ENCODE measurements at regions not wholly inside any gene's neighbourhood (a gene's known extent, or its start where the extent isn't known, plus 50 kb on each side); places are given as distances from the start of the nearest gene placed in this dataset.

DNA sequence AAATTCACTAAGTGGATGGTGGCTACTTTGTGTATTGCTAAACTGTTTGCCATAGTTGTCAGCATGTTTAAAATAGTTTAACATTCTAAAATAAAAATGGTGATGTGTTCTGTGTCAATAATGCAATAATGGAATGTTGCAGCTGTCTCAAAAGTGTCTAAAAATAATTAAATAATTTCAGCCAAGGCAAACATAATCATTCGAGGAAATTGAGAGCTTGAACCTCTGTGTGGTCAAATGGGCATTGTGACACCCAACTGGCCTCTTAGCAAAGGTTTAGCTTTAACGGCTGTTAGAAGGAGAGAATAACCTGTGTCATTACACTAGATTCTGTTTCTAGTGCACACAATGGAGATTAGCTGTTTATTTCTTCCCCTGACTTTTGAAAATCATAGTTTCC is 278.5 kb downstream of the TMEM167A start:
- no peaks in the 10 kb centered on the region for H3K9me3 ChIP-seq (replicated peaks; ENCODE audit: control insufficient read depth, insufficient read depth, low read length)
- 26% methylated on average over 2 of the region's 2 CpGs for WGBS (ENCODE audit: insufficient coverage, insufficient replicate concordance, low lambda C conversion rate, missing lambda C conversion rate)
- ChIA-PET SMC1A (ENCODE audit: uncharacterized antibody, unreplicated experiment) (interaction anchor here (1.6 kb wide), 1 partner anchor 12 kb away, joined by 3 read pairs; no protein-coding TSS in a partner anchor), RAD21 (ENCODE audit: unreplicated experiment) (interaction anchor here (0.8 kb wide), 1 partner anchor 13 kb away, joined by 4 read pairs; no protein-coding TSS in a partner anchor), CTCF (no interaction called here), POLR2A (no interaction called here)
- H3K4me3 ChIP-seq, result no peak overlapping the region
- no peak overlapping the region for H3K4me2 ChIP-seq (ENCODE audit: control insufficient read depth, insufficient read depth)
- DNase-seq (ENCODE audit: low read depth, low spot score), result no peak
- no peak for FAIRE-seq
- no TSS peak for BruUV-seq (replicated peaks)
- no peak for ATAC-seq
- no peak overlapping the region for H3K27ac ChIP-seq (ENCODE audit: control insufficient read depth, insufficient read depth)
- no peaks in the 10 kb centered on the region for H3K4me1 ChIP-seq (ENCODE audit: control insufficient read depth, insufficient read depth, low read length)
- H3K36me3 ChIP-seq (ENCODE audit: control insufficient read depth in 2 of 2, insufficient read depth in 2 of 2, low read length in 1 of 2), result no peaks in the 10 kb centered on the region
- no peaks in the 10 kb centered on the region for H3K79me2 ChIP-seq (ENCODE audit: control insufficient read depth, insufficient read depth, low read length)
- no peak overlapping the region for H3K9ac ChIP-seq (ENCODE audit: control insufficient read depth, insufficient read depth, low read length)
- no peaks in the 10 kb centered on the region for H3K27me3 ChIP-seq (replicated peaks in 1 of 2; ENCODE audit: control insufficient read depth in 2 of 2, insufficient read depth in 2 of 2, low read length in 1 of 2)
- H2AFZ ChIP-seq (ENCODE audit: control insufficient read depth, low read depth, low read length), result no peak overlapping the region
- H4K20me1 ChIP-seq (ENCODE audit: control insufficient read depth, insufficient read depth), result no peaks in the 10 kb centered on the region
- intact Hi-C loops (cut with micrococcal nuclease; ENCODE audit: unreplicated experiment) (no loop called here), in situ Hi-C loops (cut with MboI) (no loop called here)
- no peak for TF ChIP-seq TCF3 (IDR thresholded peaks at IDR 0.05; ENCODE audit: borderline replicate concordance, insufficient read depth, low read depth, low read length)
- no peak for TF ChIP-seq DPF2 (IDR thresholded peaks at IDR 0.05)
- no peak for TF ChIP-seq IKZF2 (IDR thresholded peaks at IDR 0.05)
- no peak for TF ChIP-seq USF2 (IDR thresholded peaks at IDR 0.05; ENCODE audit: borderline replicate concordance, low read depth, low read length)
- TF ChIP-seq, protein P1, sequence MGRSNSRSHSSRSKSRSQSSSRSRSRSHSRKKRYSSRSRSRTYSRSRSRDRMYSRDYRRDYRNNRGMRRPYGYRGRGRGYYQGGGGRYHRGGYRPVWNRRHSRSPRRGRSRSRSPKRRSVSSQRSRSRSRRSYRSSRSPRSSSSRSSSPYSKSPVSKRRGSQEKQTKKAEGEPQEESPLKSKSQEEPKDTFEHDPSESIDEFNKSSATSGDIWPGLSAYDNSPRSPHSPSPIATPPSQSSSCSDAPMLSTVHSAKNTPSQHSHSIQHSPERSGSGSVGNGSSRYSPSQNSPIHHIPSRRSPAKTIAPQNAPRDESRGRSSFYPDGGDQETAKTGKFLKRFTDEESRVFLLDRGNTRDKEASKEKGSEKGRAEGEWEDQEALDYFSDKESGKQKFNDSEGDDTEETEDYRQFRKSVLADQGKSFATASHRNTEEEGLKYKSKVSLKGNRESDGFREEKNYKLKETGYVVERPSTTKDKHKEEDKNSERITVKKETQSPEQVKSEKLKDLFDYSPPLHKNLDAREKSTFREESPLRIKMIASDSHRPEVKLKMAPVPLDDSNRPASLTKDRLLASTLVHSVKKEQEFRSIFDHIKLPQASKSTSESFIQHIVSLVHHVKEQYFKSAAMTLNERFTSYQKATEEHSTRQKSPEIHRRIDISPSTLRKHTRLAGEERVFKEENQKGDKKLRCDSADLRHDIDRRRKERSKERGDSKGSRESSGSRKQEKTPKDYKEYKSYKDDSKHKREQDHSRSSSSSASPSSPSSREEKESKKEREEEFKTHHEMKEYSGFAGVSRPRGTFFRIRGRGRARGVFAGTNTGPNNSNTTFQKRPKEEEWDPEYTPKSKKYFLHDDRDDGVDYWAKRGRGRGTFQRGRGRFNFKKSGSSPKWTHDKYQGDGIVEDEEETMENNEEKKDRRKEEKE (IDR thresholded peaks at IDR 0.05), result no peak
- TF ChIP-seq HDAC6 (IDR thresholded peaks at IDR 0.05; ENCODE audit: unreplicated experiment), result no peak
- no peak for TF ChIP-seq WRNIP1 (IDR thresholded peaks at IDR 0.05; ENCODE audit: borderline replicate concordance, low read depth, low read length)
- no peak for TF ChIP-seq E2F8 (IDR thresholded peaks at IDR 0.05; ENCODE audit: low read depth, partially characterized antibody)
- no peak for TF ChIP-seq KLF5 (IDR thresholded peaks at IDR 0.05; ENCODE audit: partially characterized antibody)
- TF ChIP-seq NBN (IDR thresholded peaks at IDR 0.05), result no peak
- TF ChIP-seq ZNF384 (IDR thresholded peaks at IDR 0.05; ENCODE audit: borderline replicate concordance, low read depth, low read length), result no peak
- no peak for TF ChIP-seq MEF2B (IDR thresholded peaks at IDR 0.05; ENCODE audit: partially characterized antibody, poor library complexity, severe bottlenecking)
- TF ChIP-seq PAX5 (IDR thresholded peaks at IDR 0.05; ENCODE audit: borderline replicate concordance, low read depth, low read length), result no peak
- TF ChIP-seq KDM1A (IDR thresholded peaks at IDR 0.05; ENCODE audit: borderline replicate concordance), result no peak
- TF ChIP-seq ESRRA (IDR thresholded peaks at IDR 0.05; ENCODE audit: low read length), result no peak
- no peak for TF ChIP-seq NR2F1 (conservative IDR thresholded peaks at IDR 0.05)
- TF ChIP-seq EED (IDR thresholded peaks at IDR 0.05; ENCODE audit: low read depth), result no peak
- TF ChIP-seq NFIC (IDR thresholded peaks at IDR 0.05; ENCODE audit: low read depth, low read length), result no peak
- no peak for TF ChIP-seq MLLT1 (IDR thresholded peaks at IDR 0.05)

All from GM12878 (cell line).